ENCODE measurements at regions not wholly inside any gene's neighbourhood (a gene's known extent, or its start where the extent isn't known, plus 50 kb on each side); places are given as distances from the start of the nearest gene placed in this dataset.

- TF ChIP-seq CTCF (IDR thresholded peaks at IDR 0.05) (no peak), POLR2A (IDR thresholded peaks at IDR 0.05) (no peak)
Observed at GRCh38 chr4:52253025-52253424, 201.9 kb downstream of the SPATA18 start.
